ENCODE measurements at regions not wholly inside any gene's neighbourhood (a gene's known extent, or its start where the extent isn't known, plus 50 kb on each side); places are given as distances from the start of the nearest gene placed in this dataset.

DNA sequence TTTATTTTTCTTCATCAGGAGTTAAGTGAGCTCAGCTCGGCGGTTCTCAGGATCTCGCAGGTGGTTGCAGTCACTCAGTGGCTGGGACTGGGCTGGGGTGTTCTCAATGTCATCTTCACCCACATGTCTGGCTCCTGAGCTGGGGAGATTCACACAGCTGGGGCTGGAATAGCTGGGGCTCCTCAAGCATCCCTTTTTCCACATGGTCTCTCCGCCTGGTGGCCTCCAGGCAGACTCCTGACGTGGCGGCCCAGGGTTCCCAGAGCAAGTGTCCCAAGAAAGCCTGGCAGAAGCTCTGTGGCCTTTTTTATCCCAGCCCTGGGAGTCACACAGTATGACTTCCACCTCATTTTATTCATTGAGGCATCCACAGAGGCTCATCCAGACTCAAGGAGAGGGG is 84.1 kb upstream of the ANKRD34C start:
- Histone ChIP-seq H2BK5ac (ENCODE audit: insufficient read length, low read length) (no peak overlapping the region), H4K91ac (ENCODE audit: insufficient read length, low read depth, low read length) (no peak overlapping the region), H3K9ac (ENCODE audit: extremely low read depth, insufficient read length, low read length) (no peak overlapping the region), H2AFZ (ENCODE audit: low read length) (no peak overlapping the region), H3K18ac (ENCODE audit: insufficient read length, low read depth, low read length) (no peak overlapping the region), H4K5ac (ENCODE audit: insufficient read length, low read depth, low read length) (no peak overlapping the region), H3K23ac (ENCODE audit: insufficient read length, low read depth, low read length) (no peak overlapping the region), H2BK15ac (ENCODE audit: low read depth, low read length) (no peak overlapping the region), H4K8ac (replicated peaks; ENCODE audit: insufficient read length, low read depth, low read length) (no peak overlapping the region), H3K4ac (ENCODE audit: low read depth, low read length) (no peak overlapping the region), H2BK20ac (ENCODE audit: low read depth, low read length, poor library complexity, severe bottlenecking) (no peak overlapping the region), H3K79me1 (ENCODE audit: insufficient read depth, low read depth, low read length, poor library complexity, severe bottlenecking) (no peaks in the 10 kb centered on the region), H3K27me3 (ENCODE audit: insufficient read depth, low read length) (no peaks in the 10 kb centered on the region; the same call in 1 of the 2 replicates), H3T11ph (ENCODE audit: low read length) (no peak overlapping the region), H2BK120ac (ENCODE audit: low read depth, low read length, poor library complexity, severe bottlenecking) (no peak overlapping the region), H3K56ac (ENCODE audit: insufficient read length, low read depth, low read length) (no peak overlapping the region), H3K23me2 (ENCODE audit: insufficient read length, low read depth, low read length, poor library complexity, severe bottlenecking) (no peaks in the 10 kb centered on the region), H2AK5ac (ENCODE audit: insufficient read length, low read length) (no peak overlapping the region), H3K14ac (ENCODE audit: insufficient read depth, low read length) (no peak overlapping the region), H3K4me1 (ENCODE audit: insufficient read depth, low read length) (peaks cover 5% of the 10 kb centered on the region; the same call in 1 of the 2 replicates), H3K27ac (ENCODE audit: insufficient read length, low read depth, low read length) (no peak overlapping the region), H4K20me1 (ENCODE audit: control insufficient read depth, insufficient read depth, insufficient read length) (no peaks in the 10 kb centered on the region), H2BK12ac (ENCODE audit: insufficient read length, low read depth, low read length) (no peak overlapping the region), H3K79me2 (ENCODE audit: insufficient read depth, low read length) (no peaks in the 10 kb centered on the region), H3K9me3 (ENCODE audit: control insufficient read depth, low read depth, low read length) (no peaks in the 10 kb centered on the region), H3K4me2 (ENCODE audit: insufficient read depth, insufficient read length, low read length) (no peak overlapping the region)
- Mint-ChIP-seq H3K4me1 (peaks cover 18 to 19% of the 10 kb centered on the region in 2 experiments), H3K27me3 (ENCODE audit: low read depth) (peaks cover 16% of the 10 kb centered on the region), H3K27ac (no peak overlapping the region), H3K36me3 (ENCODE audit: insufficient read depth in 1 of 3, low read depth in 3 of 3) (no peaks in the 10 kb centered on the region; a peak in 1 of 7 replicates), H3K4me3 (no peak overlapping the region), H3K9me3 (no peaks in the 10 kb centered on the region; a peak in 2 of 5 replicates)
- WGBS (ENCODE audit: extremely low coverage, insufficient read length, low lambda C conversion rate): no CpG with 5 or more reads among the region's 6 CpGs
- no peak for DNase-seq
- TF ChIP-seq, protein P1, sequence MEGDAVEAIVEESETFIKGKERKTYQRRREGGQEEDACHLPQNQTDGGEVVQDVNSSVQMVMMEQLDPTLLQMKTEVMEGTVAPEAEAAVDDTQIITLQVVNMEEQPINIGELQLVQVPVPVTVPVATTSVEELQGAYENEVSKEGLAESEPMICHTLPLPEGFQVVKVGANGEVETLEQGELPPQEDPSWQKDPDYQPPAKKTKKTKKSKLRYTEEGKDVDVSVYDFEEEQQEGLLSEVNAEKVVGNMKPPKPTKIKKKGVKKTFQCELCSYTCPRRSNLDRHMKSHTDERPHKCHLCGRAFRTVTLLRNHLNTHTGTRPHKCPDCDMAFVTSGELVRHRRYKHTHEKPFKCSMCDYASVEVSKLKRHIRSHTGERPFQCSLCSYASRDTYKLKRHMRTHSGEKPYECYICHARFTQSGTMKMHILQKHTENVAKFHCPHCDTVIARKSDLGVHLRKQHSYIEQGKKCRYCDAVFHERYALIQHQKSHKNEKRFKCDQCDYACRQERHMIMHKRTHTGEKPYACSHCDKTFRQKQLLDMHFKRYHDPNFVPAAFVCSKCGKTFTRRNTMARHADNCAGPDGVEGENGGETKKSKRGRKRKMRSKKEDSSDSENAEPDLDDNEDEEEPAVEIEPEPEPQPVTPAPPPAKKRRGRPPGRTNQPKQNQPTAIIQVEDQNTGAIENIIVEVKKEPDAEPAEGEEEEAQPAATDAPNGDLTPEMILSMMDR (conservative IDR thresholded peaks at IDR 0.05): no peak
